ENCODE measurements at regions not wholly inside any gene's neighbourhood (a gene's known extent, or its start where the extent isn't known, plus 50 kb on each side); places are given as distances from the start of the nearest gene placed in this dataset.

GRCh38 chr11:92295175-92296137 lies 70.8 kb downstream of the FAT3 start:
- no peak overlapping the region for H2BK5ac ChIP-seq (ENCODE audit: insufficient read length, low read length)
- H2AK5ac ChIP-seq (ENCODE audit: insufficient read length, low read length) = no peak overlapping the region
- H3K9ac ChIP-seq (ENCODE audit: extremely low read depth, insufficient read length, low read length) = no peak overlapping the region
- no peaks in the 10 kb centered on the region for H3K27me3 ChIP-seq (ENCODE audit: insufficient read depth, low read length)
- H3K4ac ChIP-seq (ENCODE audit: low read depth, low read length) = no peak overlapping the region
- no peak for TF ChIP-seq CTCF (conservative IDR thresholded peaks at IDR 0.05)
- H3K14ac ChIP-seq (ENCODE audit: insufficient read depth, low read length) = no peak overlapping the region
- H3K79me2 ChIP-seq (ENCODE audit: insufficient read depth, low read length) = peaks cover 2% of the 10 kb centered on the region; the same call in 1 of the 2 replicates
- H3K23me2 ChIP-seq (ENCODE audit: insufficient read length, low read depth, low read length, poor library complexity, severe bottlenecking) = no peaks in the 10 kb centered on the region
- no peak overlapping the region for H3K27ac ChIP-seq (ENCODE audit: insufficient read length, low read depth, low read length)
- H2AFZ ChIP-seq (ENCODE audit: low read length) = no peak overlapping the region
- H2BK20ac ChIP-seq (ENCODE audit: low read depth, low read length, poor library complexity, severe bottlenecking) = no peak overlapping the region
- no peak overlapping the region for H4K8ac ChIP-seq (replicated peaks; ENCODE audit: insufficient read length, low read depth, low read length)
- H3K18ac ChIP-seq (ENCODE audit: insufficient read length, low read depth, low read length) = no peak overlapping the region
- no peaks in the 10 kb centered on the region for H3K79me1 ChIP-seq (ENCODE audit: insufficient read depth, low read depth, low read length, poor library complexity, severe bottlenecking)
- H3K4me1 ChIP-seq (ENCODE audit: insufficient read depth, low read length) = peaks cover 10% of the 10 kb centered on the region; the same call in 1 of the 2 replicates
- Mint-ChIP-seq H3K36me3 (ENCODE audit: insufficient read depth in 1 of 3, low read depth in 3 of 3) (peaks cover 0 to 2% (median 0%) of the 10 kb centered on the region in 3 experiments; a peak in 3 of 7 replicates), H3K27me3 (ENCODE audit: low read depth) (no peaks in the 10 kb centered on the region), H3K27ac (no peak overlapping the region), H3K4me3 (no peak overlapping the region), H3K4me1 (peaks cover 23 to 28% of the 10 kb centered on the region in 2 experiments), H3K9me3 (no peaks in the 10 kb centered on the region)
- no peak overlapping the region for H2BK12ac ChIP-seq (ENCODE audit: insufficient read length, low read depth, low read length)
- no peak overlapping the region for H4K91ac ChIP-seq (ENCODE audit: insufficient read length, low read depth, low read length)
- H3T11ph ChIP-seq (ENCODE audit: low read length) = no peak overlapping the region
- WGBS (ENCODE audit: extremely low coverage, insufficient read length, low lambda C conversion rate) = no CpG with 5 or more reads among the region's 8 CpGs
- no peaks in the 10 kb centered on the region for H3K9me3 ChIP-seq (ENCODE audit: control insufficient read depth, low read depth, low read length)
- no peak overlapping the region for H3K4me2 ChIP-seq (ENCODE audit: insufficient read depth, insufficient read length, low read length)
- no peak for DNase-seq
- H2BK15ac ChIP-seq (ENCODE audit: low read depth, low read length) = no peak overlapping the region
- no peak overlapping the region for H4K5ac ChIP-seq (ENCODE audit: insufficient read length, low read depth, low read length)
- no peaks in the 10 kb centered on the region for H4K20me1 ChIP-seq (ENCODE audit: control insufficient read depth, insufficient read depth, insufficient read length)
- no peak overlapping the region for H3K56ac ChIP-seq (ENCODE audit: insufficient read length, low read depth, low read length)
- no peak overlapping the region for H3K23ac ChIP-seq (ENCODE audit: insufficient read length, low read depth, low read length)
- H2BK120ac ChIP-seq (ENCODE audit: low read depth, low read length, poor library complexity, severe bottlenecking) = no peak overlapping the region
